Activated T-cell treated with anti-CD3 and anti-CD28 coated beads, Interleukin-2, amount 50 U/mL, for 1 hour (primary cell): ENCODE measurements at regions not wholly inside any gene's neighbourhood (a gene's known extent, or its start where the extent isn't known, plus 50 kb on each side); places are given as distances from the start of the nearest gene placed in this dataset.
A peak's percentile ranks its signal among the peaks of the same experiment; 100 is the strongest.
"Not testable (repeated sequence)": the region's sequence is repeated elsewhere in the genome, so short reads cannot be mapped to it uniquely, and the experiment has no call there.

Source experiments
- DNase-seq: peaks from one replicate; pipeline ENCODE4 v3.0.0-alpha.2; 2020

DNA sequence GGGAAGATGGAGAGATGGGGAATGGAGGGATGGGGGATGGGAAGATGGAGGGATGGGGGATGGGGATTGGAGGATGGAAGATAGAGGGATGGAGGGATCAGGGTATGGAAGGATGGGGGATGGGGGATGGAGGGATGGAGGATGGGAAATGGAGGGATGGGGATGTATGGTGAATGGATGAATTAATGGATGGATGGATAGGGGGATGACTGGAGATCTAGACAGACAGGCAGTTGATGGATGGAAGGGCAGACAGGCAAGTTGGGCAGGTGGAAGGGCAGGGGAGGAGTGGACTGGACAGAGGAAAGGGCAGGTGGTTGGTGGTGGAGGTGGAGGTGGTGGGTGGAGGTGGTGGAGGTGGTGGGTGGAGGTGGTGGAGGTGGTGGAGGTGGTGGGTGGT, 167.2 kb downstream of the C9orf50 start:
- DNase-seq = no peak

- DNase-seq = no peak
Measured at GRCh38 chr9:129451669-129452068, 169.2 kb downstream of the C9orf50 start.

- DNase-seq = no peak
Measured at GRCh38 chr9:129451089-129451656, 169.7 kb downstream of the C9orf50 start.

DNA sequence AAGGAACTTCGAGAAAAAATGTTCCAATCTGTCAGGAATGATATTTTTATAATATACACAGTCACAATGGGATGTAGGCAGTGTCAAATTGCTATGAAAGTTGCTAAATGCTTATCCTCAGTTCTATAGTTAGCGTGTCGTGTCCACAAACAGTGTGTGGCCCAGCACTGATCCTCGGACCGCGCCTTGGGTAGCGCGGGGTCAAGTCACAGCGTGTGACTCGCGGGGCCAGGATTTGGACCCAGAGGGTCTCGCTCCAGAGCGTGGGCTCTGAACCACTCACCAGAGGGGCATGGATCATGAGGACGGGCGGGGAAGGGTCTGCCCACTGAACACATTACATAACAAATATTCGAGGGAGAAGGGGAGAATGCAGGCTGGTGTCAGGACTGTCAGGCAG, 171.8 kb downstream of the C9orf50 start:
- no peak for DNase-seq

GRCh38 chr9:129446828-129447550, 173.9 kb downstream of the C9orf50 start:
- DNase-seq = no peak

DNA sequence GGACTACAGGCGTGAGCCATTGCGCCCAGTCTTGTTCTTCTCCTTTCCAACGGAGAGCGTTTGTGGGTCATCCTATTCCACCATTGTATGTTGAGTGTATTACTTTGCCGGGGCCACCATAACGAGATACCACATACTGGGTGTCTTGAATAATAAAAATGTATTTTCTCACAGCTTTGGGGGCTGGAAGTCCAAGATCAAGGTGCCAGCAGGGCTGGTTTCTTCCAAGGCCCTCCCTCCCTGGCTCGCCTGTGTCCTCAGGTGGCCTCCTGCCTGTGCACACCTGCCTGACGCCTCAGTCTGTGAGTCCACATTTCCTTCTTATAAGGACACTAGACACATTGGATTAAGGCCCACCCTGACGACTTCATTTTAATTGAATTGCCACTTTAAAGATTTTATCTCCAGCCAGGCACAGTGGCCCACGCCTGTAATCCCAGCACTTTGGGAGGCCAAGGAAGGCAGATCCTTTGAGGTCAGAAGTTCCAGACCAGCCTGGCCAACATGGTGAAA, 175.1 kb downstream of the C9orf50 start:
- DNase-seq = no peak

DNA sequence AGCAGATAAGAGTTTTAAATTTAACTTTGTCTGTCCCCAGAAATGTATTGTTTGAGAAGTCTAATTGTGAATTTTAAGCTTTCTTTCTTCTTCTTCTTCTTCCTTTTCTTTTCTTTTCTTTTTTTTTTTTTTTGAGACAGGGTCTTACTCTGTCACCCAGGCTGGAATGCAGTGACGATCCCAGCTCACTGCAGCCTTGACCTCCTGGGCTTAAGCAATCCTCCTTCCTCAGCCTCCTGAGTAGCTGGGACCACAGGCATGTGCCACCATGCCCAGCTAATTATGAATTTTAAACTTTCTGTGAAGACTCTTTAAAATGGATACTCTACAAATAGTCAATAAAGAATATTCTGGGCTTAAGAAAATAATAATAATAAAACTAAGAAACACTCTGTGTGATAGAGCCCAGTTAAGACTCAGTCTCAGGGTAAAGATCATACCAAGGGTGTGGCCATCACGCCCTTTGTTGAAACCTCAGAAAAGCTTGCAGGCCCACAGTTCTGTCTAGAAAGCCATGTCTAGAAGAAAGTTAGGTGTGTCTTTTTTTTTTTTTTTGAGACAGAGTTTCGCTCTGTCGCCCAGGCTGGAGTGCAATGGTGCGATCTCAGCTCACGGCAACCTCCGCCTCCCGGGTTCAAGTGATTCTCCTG, 177.3 kb downstream of the C9orf50 start:
- DNase-seq = not testable (repeated sequence)

- DNase-seq = no peak
Measured at GRCh38 chr9:129442803-129443511, 177.9 kb downstream of the C9orf50 start.

GRCh38 chr9:129441852-129442251, 179.0 kb downstream of the C9orf50 start:
- no peak for DNase-seq

- no peak for DNase-seq
Measured at GRCh38 chr9:129440435-129441186, 180.3 kb downstream of the C9orf50 start.

DNA sequence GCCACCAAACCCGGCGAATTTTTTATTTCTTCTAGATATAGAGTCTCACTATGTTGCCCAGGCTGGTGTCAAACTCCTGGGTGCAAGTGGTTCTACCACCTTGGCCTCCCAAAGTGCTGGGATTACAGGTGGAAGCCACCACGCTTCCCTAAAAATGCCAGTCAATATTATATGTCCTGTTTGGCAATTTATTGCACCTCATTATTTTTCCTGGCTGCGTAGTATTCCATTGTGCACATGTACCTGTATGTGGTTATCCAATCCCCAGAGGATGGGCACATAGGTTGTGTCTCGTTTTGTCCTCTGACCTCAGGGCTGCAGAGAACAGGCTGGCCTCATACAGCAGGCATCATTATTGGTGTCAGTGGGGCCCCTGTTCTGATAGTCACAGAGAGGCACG, 181.7 kb downstream of the C9orf50 start:
- DNase-seq = no peak

DNA sequence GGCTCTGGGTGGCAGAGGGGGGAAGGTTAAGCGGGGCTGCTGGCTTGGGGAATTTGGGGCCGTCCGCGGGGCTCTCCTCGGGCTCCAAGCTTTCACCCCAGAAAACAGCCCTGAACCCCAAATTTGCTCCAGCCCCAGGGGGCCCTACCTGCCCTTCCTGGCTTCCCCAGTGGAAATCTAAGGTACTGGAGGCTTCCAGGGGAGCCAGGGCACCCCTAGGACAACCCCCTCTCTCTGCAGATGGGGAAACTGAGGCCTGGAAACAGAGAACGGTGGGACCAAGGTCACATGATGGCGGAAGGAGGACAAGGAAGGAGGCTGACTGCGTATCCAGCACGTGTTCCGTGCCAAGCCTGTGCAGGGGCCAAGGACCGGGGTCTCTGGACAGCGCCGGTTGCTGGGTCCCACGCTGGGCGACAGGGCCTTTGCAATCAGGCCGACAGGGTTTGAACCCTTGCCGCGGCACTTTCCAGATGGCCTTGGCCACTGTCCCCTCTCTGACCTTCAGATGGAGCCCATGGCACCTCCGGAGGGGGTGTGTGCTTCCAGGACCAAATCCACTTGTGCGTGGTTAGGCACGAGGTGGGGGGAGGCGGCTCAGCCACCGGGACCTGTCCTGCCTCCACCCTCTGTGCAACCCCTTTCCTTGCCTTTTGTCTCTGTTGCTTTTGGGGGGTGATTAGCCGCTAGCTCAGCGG, 183.1 kb downstream of the C9orf50 start:
- peak; percentile 29 for DNase-seq

- DNase-seq = peak; percentile 64
Measured at GRCh38 chr9:129436751-129437625, 183.9 kb downstream of the C9orf50 start.

GRCh38 chr9:129435988-129436717, 184.7 kb downstream of the C9orf50 start:
- no peak for DNase-seq

- DNase-seq = no peak
Measured at GRCh38 chr9:129435291-129435690, 185.6 kb downstream of the C9orf50 start.

- no peak for DNase-seq
Measured at GRCh38 chr9:129434187-129434586, 186.7 kb downstream of the C9orf50 start.

DNA sequence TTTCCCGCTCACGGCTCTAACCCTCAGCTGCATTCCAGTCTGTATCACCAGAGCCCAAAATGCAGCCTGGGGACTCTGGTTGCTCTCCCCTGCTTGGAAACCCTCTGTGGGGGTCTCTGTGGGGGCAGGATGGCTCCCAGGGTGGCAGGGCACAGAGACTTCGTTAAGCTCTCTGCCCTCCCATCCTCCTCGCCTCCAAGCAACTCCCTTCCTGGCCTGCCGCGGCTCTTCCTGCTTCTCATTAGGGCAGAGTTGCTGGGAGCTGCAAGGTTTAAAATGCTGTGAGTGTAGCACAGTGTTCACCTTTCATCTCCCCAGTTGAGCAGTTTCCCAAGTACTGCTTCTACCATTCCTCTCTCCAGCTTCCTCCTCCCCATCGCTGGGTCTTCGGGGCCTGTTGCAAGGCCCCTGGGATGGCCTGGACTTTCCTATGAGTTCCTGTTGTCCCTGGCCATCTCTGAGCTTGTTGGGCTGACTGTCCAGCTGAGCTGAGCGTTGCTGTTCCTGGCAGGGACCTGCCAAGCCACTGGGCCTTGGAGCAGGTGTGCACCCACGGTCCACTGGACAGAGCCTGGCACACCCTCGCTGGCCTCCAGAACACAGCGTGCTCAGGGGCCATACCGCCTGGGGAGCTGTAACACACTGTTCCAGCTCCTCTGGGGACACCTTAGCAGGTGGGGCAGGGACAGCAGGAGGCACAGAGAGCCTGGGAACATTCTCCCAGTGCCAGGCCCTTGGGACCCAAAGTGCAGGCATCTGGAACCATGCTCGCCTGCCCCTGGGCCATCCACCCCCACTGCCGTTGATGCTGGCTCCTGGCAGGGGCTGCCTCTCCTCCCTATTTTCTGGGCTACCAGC, 188.4 kb downstream of the C9orf50 start:
- no peak for DNase-seq

DNA sequence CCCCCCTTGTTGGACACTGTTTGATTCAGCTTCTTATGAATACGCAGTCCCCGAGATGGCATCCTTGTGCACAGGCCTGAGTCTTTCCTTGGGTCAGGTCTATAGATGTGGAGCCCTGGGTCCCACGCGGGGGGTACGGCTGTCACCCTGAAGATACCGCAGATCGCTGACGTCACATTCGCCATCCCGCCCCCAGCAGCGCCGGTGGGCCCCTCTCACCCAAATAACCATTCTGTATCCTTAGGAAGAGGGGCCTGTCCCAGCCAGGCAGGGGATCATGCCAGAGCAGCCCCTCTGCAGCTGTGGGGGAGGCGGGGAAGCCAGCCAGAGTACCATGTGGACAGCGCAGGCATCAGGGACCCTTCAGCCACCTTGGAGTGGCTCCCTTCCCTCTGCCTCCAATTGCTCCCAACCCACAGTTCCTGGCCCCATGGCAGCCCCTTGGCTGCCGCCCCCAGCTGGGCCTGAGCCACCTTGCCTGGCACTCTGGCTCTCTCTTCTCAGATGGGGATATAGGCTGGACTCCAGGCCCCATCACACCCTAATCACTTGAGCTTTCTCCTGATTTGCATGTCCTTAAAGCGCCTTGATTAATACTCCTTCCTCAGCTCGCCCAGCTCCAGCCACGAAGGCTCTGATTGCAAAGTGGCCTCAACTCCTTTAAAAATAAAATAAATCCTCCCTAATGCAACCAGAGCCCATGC, 189.8 kb downstream of the C9orf50 start:
- no peak for DNase-seq
